Iris pigment epithelial cell (primary cell): ENCODE measurements at regions not wholly inside any gene's neighbourhood (a gene's known extent, or its start where the extent isn't known, plus 50 kb on each side); places are given as distances from the start of the nearest gene placed in this dataset.
"Not testable (repeated sequence)": the region's sequence is repeated elsewhere in the genome, so short reads cannot be mapped to it uniquely, and the experiment has no call there.

Source experiments
- DNase-seq: peaks from one replicate; pipeline ENCODE4 v3.0.0-alpha.2; 2011; ENCODE audit warnings: low read depth

- no peak for DNase-seq
Observed at GRCh38 chr10:59454171-59454919, 92.0 kb upstream of the FAM13C start.

GRCh38 chr10:59448616-59449015, 86.3 kb upstream of the FAM13C start:
- DNase-seq = no peak

GRCh38 chr10:59435707-59436106, 73.4 kb upstream of the FAM13C start:
- no peak for DNase-seq

- peak; percentile 25 for DNase-seq
Observed at GRCh38 chr10:59434463-59435321, 72.3 kb upstream of the FAM13C start.

GRCh38 chr10:59433720-59434428, 71.5 kb upstream of the FAM13C start:
- DNase-seq = no peak

GRCh38 chr10:59432207-59432900, 70.0 kb upstream of the FAM13C start:
- peak; percentile 9 for DNase-seq

GRCh38 chr10:59413795-59414194, 51.4 kb upstream of the FAM13C start:
- DNase-seq = not testable (repeated sequence)
